Chondrocyte (in vitro differentiated cells): ENCODE measurements at regions not wholly inside any gene's neighbourhood (a gene's known extent, or its start where the extent isn't known, plus 50 kb on each side); places are given as distances from the start of the nearest gene placed in this dataset.

Experiments
- DNase-seq: peaks from one replicate; pipeline ENCODE4 v3.0.0; 2021; ENCODE audit warnings: mixed read lengths, low spot score
- H3K27ac Mint-ChIP-seq: one replicate; pipeline ENCODE4 v1.8.0; 2021; ENCODE audit warnings: mild to moderate bottlenecking, moderate library complexity, mixed read lengths; ENCODE audit not compliant: unreplicated experiment
- H3K27me3 Mint-ChIP-seq: 2 replicates; pipeline ENCODE4 v1.8.0; 2021; ENCODE audit warnings: low read depth, mixed read lengths
- H3K36me3 Mint-ChIP-seq: 2 replicates; pipeline ENCODE4 v1.8.0; 2021; ENCODE audit warnings: low read depth, mixed read lengths
- H3K4me1 Mint-ChIP-seq: 2 replicates; pipeline ENCODE4 v1.8.0; 2021; ENCODE audit warnings: low read depth, mild to moderate bottlenecking, mixed read lengths
- H3K4me3 Mint-ChIP-seq: one replicate; pipeline ENCODE4 v1.8.0; 2021; ENCODE audit warnings: mild to moderate bottlenecking, moderate library complexity, mixed read lengths; ENCODE audit not compliant: unreplicated experiment
- H3K9me3 Mint-ChIP-seq: 2 replicates; pipeline ENCODE4 v1.8.0; 2021; ENCODE audit warnings: low read depth, mixed read lengths
- CTCF ChIP-seq: fragments of 200-600 bp; sonication (generic); IDR thresholded peaks from 2 replicates; pipeline ENCODE4 v1.5.0; 2021; ENCODE audit warnings: antibody characterized with exemption, mild to moderate bottlenecking, moderate library complexity

GRCh38 chr6:108738684-108739416, 109.4 kb upstream of the ARMC2 start:
- Mint-ChIP-seq H3K36me3 (no peaks in the 10 kb centered on the region), H3K27ac (peak overlapping the region; percentile 90), H3K4me1 (peaks cover 64% of the 10 kb centered on the region), H3K27me3 (no peaks in the 10 kb centered on the region), H3K4me3 (no peak overlapping the region), H3K9me3 (no peaks in the 10 kb centered on the region)
- no peak for DNase-seq
- TF ChIP-seq CTCF, result no peak

GRCh38 chr6:108739496-108740330, 108.5 kb upstream of the ARMC2 start:
- Mint-ChIP-seq H3K36me3 (no peaks in the 10 kb centered on the region), H3K27ac (no peak overlapping the region), H3K27me3 (no peaks in the 10 kb centered on the region), H3K4me1 (peaks cover 73% of the 10 kb centered on the region), H3K4me3 (no peak overlapping the region), H3K9me3 (no peaks in the 10 kb centered on the region)
- DNase-seq, result no peak
- no peak for TF ChIP-seq CTCF

GRCh38 chr6:108741331-108741989, 106.8 kb upstream of the ARMC2 start:
- H3K27me3 Mint-ChIP-seq, result no peaks in the 10 kb centered on the region
- H3K4me1 Mint-ChIP-seq, result peaks cover 74% of the 10 kb centered on the region
- DNase-seq, result no peak
- TF ChIP-seq CTCF, result no peak
- no peaks in the 10 kb centered on the region for H3K9me3 Mint-ChIP-seq
- H3K36me3 Mint-ChIP-seq, result no peaks in the 10 kb centered on the region
- H3K27ac Mint-ChIP-seq, result peak overlapping the region; percentile 45
- peak overlapping the region; percentile 14 for H3K4me3 Mint-ChIP-seq

- H3K4me3 Mint-ChIP-seq, result no peak overlapping the region
- no peaks in the 10 kb centered on the region for H3K36me3 Mint-ChIP-seq
- no peaks in the 10 kb centered on the region for H3K9me3 Mint-ChIP-seq
- peak overlapping the region; percentile 1 for H3K27ac Mint-ChIP-seq
- no peak for TF ChIP-seq CTCF
- H3K4me1 Mint-ChIP-seq, result peaks cover 68% of the 10 kb centered on the region
- no peaks in the 10 kb centered on the region for H3K27me3 Mint-ChIP-seq
- no peak for DNase-seq
Observed at GRCh38 chr6:108742041-108742440, 106.2 kb upstream of the ARMC2 start.
